Left lobe of liver (tissue), 2 donors: ENCODE measurements at regions not wholly inside any gene's neighbourhood (a gene's known extent, or its start where the extent isn't known, plus 50 kb on each side); places are given as distances from the start of the nearest gene placed in this dataset.
"Not testable (repeated sequence)": the region's sequence is repeated elsewhere in the genome, so short reads cannot be mapped to it uniquely, and the experiment has no call there.

ENCODE experiments used
- ATAC-seq: fragments of 200-7000 bp; cut with Tn5 transposase; one replicate; pipeline ENCODE4 v1.9.1; 2020; ENCODE audit warnings: mild to moderate bottlenecking, moderate library complexity
- DNase-seq: peaks from one replicate; pipeline ENCODE4 v3.0.0-alpha.2; 2020; ENCODE audit warnings: low spot score
- donor health status: DM: no; HTN: no; CAD: no; lungs with moderate emphysema.
- donor health status: DM: no; HTN: yes; CAD: no.

DNA sequence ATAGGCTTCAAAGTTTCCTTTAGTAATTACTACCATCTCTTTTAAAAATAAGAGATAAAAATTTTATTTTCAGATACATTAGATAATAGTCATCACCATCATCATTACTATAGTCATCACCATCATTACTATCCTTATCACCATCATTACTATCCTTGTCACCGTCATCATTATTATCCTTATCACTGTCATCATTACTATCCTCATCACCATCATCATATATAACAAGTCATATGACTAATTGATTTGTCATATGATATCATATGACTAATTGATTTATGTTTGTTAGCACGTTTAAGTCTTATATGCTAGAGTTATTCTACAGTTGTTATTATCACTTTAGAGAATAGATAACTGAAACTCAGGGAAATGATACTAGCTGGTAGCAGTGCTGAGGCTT lies 382.1 kb upstream of the CDH18 start:
- ATAC-seq (no peak), DNase-seq (no peak)

DNA sequence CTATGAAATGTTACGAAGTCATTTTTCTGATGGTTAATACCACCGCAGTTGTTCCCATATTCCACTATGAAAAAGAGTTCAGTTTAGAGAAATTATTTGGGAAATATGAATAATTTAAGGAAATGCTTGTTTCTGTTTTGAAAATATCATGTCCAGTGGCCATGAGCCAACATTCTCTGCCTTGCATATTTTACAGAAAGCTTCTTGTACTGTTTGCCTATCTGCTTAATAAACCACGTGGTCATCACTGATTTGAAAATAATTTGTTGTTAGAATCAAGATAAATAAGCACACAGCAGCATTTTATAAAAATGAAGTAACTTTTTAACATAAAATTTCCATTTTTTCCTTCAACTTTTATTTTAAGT lies 381.5 kb upstream of the CDH18 start:
- ATAC-seq (no peak), DNase-seq (no peak)

DNA sequence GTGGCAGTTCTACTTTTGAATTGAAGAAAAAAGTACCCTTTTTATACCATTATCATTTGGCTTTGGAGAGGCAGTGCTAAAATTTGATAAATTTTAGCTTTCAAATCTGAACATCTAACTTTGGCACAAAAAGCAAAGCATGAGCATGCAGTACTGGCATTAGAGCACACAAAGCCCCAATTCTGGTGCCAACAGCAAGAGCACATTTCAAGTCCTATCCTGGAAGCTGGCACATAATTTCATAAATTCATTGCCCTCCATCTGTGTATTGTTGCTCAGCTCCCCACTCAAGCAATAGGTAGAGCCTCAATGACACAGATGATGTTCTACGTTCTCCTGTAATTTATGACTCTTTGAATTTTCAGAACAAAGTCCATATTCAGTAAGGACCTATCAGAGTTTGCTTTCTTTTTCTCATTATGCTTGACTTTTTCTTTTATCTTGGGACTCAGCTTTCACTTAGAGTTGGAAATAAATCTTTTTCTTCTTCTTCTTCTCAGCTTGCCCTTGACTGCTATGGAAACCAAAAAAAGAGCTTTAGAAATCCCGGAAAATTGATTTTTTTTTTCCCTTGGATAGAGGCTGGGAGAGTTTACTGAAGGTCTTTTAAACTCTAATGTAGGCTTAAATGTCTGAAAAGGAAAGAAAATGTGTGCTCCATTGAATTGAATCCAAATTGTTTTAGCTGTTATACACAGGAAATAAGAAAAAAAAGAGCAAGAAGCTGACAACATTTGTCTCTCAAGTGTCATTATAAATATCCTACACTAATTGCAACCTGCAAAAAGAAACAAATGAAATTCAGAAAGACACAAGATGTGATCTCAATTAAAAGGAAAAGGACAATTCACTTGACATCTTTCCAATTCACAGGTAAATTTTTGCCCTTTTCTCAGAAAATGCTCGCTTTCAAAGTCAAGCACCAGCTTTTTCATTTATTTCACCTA lies 380.8 kb upstream of the CDH18 start:
- no peak for DNase-seq
- ATAC-seq, result no peak

DNA sequence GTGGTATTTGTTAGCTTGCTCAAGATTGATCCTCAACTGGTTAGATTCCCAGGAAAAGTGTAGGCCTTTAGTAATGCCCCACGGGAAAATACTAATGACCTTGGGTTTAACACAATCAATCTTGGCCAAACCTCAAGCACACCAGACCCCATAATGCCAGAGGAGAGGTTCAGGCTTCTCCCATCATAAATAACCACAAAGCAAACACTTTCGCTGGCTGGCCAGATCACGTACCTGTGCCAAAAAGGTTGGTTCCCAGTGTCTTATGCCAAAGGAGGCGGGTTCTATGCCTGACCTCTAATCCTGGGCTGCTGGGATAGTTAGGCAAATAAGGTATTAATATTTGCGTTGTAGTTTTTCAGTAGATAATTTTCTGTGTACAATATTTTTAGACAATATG lies 379.2 kb upstream of the CDH18 start:
- DNase-seq, result peak; percentile 80

DNA sequence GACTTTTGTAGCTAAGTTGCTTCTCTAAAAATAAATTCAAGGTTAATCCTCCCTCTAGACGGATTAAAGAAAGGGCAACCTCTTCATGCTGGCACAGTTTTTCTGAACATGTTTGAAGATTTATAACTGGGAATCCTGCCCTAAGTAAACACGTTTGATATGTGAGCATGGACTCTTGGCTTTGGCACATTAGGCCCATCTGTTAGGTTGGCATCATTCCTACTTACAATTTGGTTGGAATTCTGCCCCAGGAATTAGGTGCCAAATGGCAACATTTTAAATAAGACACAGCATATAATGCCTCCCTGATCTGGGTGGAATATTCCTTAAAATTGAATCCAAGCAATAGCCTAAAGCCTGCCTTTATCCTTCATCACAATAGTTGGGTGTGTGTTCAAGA lies 372.3 kb upstream of the CDH18 start:
- ATAC-seq (peak; percentile 47), DNase-seq (no peak)

More for the DNA sequence above, 379.2 kb upstream of the CDH18 start:
- peak; percentile 98 for ATAC-seq

DNA sequence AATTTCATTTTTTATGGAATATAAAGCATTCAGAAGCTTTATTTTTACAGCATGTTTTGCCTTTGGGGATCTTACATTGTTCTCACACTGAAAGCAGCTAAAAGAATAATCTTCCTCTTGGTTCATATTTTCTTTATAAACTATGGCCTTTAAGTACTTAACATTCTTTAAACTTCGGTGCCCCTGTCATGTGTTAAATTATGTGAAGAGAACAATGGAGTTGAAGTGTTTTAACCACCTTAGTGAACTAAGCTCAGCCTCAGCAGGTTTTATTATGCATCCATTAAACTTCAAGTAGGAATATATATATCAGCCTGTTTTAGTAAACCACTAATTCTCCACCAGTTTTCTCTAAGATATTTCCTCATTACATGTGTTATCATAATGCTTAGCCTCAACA lies 371.4 kb upstream of the CDH18 start:
- DNase-seq (no peak), ATAC-seq (no peak)

DNA sequence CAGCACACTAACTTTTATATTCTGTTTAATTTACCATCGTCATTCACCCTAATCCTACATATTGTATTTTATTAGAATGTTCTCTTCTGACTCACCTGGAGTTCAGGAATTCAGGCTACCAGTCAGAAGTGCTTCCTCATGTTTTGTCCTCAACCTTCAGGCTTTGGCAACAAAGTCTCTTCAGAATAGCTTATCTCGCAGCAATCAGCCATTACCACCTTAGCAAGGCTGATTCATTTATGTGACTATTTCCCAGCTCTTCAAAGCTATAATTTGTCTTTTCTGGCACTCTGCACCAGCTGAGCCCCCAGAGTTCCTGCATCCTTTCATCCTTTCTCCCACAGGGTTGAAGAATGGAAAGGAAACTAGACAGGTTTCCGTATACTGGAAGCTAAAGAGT lies 365.5 kb upstream of the CDH18 start:
- ATAC-seq (no peak), DNase-seq (no peak)

DNA sequence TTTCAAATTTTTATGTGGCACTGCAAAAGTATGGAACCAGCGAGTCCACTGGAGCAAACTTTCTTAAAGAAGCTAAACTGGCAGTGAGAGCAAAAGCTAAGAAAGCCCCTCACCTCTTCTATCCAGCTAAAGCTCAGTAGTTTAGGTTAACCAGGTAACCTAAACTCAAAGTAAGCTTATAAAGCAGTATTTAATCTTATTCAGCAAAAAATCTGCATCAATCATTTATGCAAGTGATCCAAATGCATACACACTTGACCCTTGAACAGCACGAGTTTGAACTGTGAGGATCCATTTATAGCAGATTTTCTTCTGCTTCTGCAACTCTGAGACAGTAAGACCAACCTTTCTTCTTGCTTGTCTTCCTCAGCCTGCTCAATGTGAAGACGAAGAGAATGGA lies 363.8 kb upstream of the CDH18 start:
- ATAC-seq (no peak), DNase-seq (no peak)

DNA sequence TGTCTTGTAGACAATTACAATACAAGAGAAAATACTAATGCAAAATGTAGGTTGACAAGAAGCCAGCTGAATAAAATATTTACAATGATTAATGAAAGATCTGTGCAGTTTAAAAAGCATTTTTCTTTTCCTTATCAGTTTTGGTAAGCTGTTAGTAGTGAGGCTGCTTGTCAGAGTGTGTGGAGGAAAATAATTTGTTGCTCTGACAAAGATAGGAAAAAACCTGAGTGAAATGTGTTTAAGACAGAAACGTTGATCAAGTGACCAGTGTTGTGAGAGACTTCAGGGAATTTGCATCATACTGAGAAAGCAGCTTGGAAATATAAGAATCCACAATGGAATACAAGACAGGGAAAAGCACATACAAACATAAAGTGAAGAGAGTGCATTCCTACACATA lies 360.3 kb upstream of the CDH18 start:
- ATAC-seq, result no peak
- no peak for DNase-seq

DNA sequence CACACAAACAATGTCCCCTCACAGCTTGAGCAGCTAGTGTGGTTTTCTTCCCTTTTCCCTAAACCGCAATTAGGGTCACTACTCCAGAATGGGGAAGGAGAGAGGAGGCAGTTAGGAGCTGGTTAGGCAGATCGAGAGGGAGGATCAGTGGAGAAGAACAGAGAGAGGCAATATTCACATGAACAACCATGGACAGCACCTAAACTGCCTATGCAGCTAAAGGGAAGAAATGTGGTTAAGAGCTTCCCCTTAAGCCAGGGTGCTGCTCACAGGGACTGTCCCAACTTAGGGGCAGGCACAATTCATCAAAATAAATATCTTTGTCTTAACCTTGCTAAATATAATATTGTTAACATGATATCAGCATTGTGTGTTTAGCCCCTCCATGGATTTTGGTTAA lies 359.3 kb upstream of the CDH18 start:
- ATAC-seq (no peak), DNase-seq (no peak)

DNA sequence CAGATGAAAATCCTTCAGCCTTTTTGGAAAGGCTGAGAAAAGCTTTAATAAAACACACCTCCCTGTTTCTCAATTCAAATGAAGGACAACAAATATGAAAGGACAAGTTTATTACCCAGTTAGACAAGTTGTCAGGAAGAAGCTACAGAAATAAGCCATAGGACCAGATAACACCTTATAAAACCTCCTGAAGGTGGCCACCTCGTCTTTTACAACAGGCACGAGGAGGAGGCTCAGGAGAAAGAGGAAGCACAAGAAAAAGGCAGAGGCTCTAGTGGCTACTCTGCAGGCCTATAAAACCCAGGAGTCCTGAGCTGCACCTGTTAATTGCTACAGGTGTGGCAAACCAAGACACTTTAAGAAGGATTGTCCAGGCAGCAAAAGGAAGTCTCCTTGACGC lies 352.1 kb upstream of the CDH18 start:
- no peak for ATAC-seq
- no peak for DNase-seq

DNA sequence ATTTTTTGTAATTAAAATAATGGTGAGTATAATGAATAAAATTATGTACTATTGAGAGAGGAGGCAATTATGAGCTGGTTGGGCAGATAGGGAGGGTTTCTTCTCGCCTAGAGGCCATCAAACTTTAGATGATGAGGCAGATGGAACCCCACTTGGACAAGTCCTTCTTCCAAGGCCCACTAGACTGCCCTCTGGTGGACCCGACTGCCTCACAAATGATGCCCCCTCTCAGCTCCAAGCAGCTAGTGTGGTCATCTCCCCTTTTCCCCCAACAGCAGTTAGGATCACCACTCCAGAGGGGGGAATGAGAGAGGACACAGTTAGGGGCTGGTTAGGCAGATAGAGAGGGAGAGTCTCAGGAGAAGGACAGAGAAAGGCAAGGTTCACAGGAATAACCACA lies 348.0 kb upstream of the CDH18 start:
- ATAC-seq (no peak), DNase-seq (no peak)

DNA sequence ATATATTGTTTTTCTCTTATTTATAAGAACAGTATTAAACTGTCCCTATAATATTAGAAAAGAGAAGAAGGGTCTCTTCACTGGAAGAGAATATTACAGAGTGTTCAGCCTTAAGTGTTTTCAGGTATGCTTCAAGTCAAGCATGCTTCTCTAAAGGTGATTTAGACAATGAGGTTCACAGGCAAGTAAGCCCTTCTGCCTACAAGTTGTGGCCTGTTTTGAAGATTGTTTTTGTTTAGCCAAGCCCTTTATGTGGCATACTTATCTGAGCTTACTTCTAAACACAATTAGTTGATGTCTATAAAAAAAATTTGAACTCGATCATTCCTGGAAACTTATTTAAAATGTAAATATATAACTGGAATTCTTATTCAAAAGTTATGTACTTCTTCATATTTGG lies 343.8 kb upstream of the CDH18 start:
- DNase-seq (no peak), ATAC-seq (no peak)

DNA sequence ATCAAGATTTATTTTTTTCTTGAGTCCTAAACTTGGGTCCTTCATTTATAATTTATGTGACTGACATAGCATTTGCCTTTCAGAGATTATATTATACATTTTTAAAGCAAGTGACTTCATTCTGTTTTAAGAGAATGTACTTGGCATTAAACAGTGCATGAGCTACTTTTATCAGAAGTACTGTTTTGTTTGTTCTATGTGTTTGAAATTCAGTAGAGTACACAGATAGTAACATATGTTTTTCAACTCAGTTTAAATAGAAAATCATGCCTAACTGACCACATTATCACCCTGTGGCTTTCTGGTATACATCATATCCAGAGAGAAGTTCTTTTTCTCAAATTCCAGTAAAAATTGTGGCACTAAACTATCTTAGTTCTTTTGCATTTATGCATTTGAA lies 335.3 kb upstream of the CDH18 start:
- DNase-seq (no peak), ATAC-seq (no peak)

DNA sequence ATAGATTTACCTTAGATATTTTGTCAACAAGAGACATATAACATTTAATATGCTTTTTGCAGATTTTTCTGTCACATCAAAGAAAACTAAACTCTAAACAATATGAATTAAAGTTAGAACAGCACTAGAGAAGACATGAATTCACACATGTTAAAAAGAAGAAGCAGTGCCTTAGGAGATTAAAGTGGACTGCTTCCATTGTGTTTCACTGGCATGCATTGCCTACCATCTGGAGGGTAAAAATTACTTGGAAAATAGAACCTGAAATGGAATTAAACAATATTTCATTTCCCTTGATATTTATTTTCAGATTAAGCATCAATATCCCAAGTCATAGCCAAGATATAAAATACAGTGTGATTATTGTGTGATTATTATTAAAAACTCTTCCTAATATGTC lies 319.4 kb upstream of the CDH18 start:
- no peak for DNase-seq
- ATAC-seq, result no peak

DNA sequence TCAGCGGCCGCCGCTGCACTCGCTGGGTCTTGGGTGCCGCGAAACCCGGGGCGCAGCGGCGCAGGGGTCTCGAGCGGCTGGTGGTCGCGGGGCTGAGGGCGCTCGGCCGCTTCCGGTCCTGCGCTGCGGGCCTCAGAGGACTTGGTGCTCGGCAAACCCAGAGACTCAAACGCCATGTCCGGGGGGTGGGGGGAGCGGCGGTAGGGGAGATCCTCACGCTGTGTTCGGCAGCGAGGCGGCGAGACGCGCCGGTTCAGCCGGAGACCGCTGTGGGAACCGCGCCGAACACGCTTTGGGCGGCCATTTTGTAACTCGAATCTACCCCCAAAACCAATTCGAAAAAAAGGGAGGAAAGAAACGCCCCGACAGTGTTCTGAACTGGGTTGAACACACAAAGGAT lies 317.5 kb upstream of the CDH18 start:
- ATAC-seq (no peak), DNase-seq (no peak)

DNA sequence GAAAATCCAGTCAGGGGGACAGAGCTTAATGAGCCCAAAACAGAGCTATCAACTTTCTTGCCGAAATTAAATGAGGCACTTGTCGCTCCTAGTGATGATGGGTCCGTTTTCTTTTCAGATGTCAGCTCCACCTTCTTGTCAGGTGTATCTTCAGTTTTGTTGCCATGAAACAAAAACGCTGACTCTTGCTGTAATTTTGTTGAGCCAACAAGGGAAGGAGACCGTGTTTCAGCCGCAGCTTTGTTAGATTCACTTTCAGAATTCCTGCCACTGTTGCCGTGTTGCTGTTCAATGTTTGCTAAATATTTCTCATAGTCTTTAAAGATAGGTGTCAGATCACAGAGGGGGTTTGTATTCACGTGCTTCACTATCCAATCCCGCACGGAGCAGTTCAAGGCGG lies 316.6 kb upstream of the CDH18 start:
- ATAC-seq, DNase-seq: not testable (repeated sequence)

DNA sequence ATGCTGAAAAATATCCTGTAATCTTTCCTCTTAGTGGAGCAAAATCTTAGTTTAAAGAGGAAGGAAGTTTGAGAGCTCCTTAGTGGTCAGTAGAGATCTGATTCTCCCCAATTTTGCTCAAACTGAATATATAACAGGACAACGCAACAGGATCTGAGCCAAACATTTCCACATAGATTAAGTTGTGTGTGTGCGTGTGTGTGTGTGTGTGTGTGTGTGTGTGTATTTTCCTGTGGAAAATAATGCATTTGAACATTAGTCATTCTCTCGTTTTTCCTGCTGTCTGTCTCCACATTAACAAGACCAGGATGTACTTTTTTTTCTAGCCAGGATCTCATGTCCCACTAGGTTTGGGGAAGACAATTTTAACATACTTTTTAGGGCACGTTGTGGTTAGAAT lies 312.1 kb upstream of the CDH18 start:
- ATAC-seq, result no peak
- no peak for DNase-seq

DNA sequence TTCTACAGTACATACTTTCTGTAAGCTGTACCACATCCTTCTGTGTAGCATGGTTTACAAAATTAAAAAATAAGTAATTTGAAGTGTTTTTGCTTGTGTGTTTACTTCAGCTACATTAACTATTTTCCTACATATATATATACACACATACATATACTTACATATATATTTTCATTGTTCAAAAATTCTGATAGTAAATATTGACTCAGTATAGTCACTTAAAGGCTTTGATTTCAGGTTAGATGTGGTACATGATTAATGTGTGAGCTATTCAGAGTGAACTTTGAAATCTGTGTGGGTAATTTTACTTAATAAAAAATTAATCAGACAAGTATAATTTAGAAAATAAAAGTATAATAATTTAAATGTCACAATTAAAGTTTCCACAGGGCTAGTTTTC lies 306.7 kb upstream of the CDH18 start:
- no peak for DNase-seq
- ATAC-seq, result no peak

DNA sequence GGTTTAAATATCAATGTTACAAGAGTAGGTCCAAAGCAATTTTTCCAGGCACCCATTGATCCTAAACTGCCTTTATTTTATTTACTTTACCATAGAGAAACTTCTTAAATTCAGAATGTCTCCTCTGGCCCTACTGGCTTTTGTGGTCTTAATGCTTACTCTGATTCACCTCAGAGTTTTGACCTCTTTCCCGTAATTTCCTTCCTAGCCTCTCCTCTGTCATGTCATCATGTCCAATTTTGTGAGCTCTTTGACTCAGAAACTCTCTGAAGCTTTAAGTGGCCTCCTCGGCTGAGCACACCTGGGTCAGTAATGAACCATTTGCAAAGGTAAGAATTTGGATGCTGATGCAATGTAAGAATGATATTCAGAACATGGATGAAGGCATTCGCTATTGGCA lies 303.8 kb upstream of the CDH18 start:
- ATAC-seq (no peak), DNase-seq (no peak)

DNA sequence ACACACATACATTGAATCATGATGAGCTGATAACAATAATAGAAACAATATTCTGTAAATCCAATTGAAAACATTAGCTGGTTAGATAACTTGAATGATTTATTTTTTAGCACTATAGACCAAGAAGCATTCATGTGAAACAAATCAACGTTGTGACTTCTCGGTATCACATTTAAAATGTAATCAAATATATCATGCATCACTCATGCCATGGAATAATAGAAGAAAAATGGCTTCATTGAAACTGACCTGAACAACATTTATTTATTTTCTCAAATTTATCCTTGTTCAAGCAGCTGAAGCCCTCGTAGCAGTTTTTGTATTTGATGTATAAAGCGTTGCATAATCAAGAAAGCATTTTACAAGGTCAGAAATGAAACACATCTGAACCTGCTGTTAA lies 299.6 kb upstream of the CDH18 start:
- no peak for DNase-seq
- no peak for ATAC-seq

DNA sequence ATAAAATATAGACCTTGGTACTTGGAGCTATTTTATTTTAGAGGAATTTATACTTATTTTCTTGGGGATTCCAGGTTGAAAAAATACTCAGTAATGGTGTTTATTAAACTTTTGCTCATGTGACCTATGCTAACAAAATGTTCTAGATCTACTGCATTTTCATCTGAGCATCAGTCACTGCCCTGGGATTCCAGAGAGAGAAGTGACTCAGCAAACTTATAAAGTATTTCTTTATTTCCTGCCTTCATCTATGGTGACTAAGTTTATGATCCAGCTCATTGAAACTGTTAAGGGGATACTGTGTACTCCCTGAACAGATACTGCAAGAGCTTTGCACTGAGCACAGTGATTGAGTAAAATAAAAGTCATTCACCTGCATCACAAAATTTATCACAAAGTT lies 298.5 kb upstream of the CDH18 start:
- DNase-seq, result no peak
- ATAC-seq, result no peak

DNA sequence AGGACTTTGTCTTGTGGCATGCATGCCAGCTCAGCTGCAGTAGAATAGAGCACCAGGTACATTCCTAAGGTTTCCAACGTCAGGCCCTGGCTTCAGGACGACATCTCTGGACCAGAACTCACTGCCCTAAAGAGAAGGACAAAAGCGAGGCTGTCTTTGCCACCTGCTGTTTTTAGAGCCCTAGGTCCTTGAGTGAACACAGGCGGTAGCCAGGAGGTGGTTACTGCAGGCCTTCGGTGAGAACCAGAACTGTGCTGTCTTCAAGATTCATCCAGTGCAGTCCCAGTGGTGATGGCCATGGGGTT lies 288.9 kb upstream of the CDH18 start:
- DNase-seq (no peak), ATAC-seq (no peak)
